ENCODE measurements at regions not wholly inside any gene's neighbourhood (a gene's known extent, or its start where the extent isn't known, plus 50 kb on each side); places are given as distances from the start of the nearest gene placed in this dataset.

GRCh38 chr5:114070093-114070722 lies 291.7 kb upstream of the KCNN2 start:
- intact Hi-C loops (cut with DNase I; ENCODE audit: low total_unique reads) = no loop called here
- WGBS, 5 donors = 70 to 78% (median 75%) methylated on average over 7 of the region's 7 CpGs

GRCh38 chr5:114089259-114089658 lies 272.6 kb upstream of the KCNN2 start:
- no peak for TF ChIP-seq POLR2AphosphoS5 (IDR thresholded peaks at IDR 0.05)
- TF ChIP-seq CTCF (IDR thresholded peaks at IDR 0.05 in 8 of 11, conservative IDR thresholded peaks at IDR 0.05 in 3 of 11) = no peak
- TF ChIP-seq POLR2A (IDR thresholded peaks at IDR 0.05) = no peak
- H3K27me3 ChIP-seq (replicated peaks in 1 of 7) = no peaks in the 10 kb centered on the region
- no peaks in the 10 kb centered on the region for H3K36me3 ChIP-seq
- H3K4me1 ChIP-seq = no peaks in the 10 kb centered on the region
- DNase-seq = no peak
- no peak overlapping the region for H3K4me3 ChIP-seq
- H3K9me3 ChIP-seq = peaks cover 0 to 27% (median 20%) of the 10 kb centered on the region in 8 donors
- 61 to 76% (median 65%) methylated on average over 4 of the region's 4 CpGs for WGBS, 5 donors
- H3K27ac ChIP-seq = no peak overlapping the region
- intact Hi-C loops (cut with DNase I; ENCODE audit: low total_unique reads) = no loop called here

More at GRCh38 chr5:114070093-114070722, 291.7 kb upstream of the KCNN2 start:
- DNase-seq = no peak
- no peaks in the 10 kb centered on the region for H3K4me1 ChIP-seq
- H3K4me3 ChIP-seq = no peak overlapping the region
- TF ChIP-seq CTCF (IDR thresholded peaks at IDR 0.05 in 8 of 11, conservative IDR thresholded peaks at IDR 0.05 in 3 of 11) (no peak), POLR2A (IDR thresholded peaks at IDR 0.05) (no peak), POLR2AphosphoS5 (IDR thresholded peaks at IDR 0.05) (no peak)
- no peaks in the 10 kb centered on the region for H3K27me3 ChIP-seq (replicated peaks in 1 of 7)
- no peaks in the 10 kb centered on the region for H3K36me3 ChIP-seq
- H3K27ac ChIP-seq = no peak overlapping the region
- H3K9me3 ChIP-seq = no peaks in the 10 kb centered on the region

GRCh38 chr5:114097570-114097969 lies 264.3 kb upstream of the KCNN2 start:
- intact Hi-C loops (cut with DNase I; ENCODE audit: low total_unique reads) = no loop called here
- 44 to 55% (median 51%) methylated on average over 2 of the region's 2 CpGs for WGBS, 5 donors
- Histone ChIP-seq H3K27me3 (replicated peaks in 1 of 7) (no peaks in the 10 kb centered on the region), H3K27ac (no peak overlapping the region), H3K4me1 (no peaks in the 10 kb centered on the region), H3K9me3 (peaks cover 0 to 10% (median 7%) of the 10 kb centered on the region in 8 donors), H3K36me3 (no peaks in the 10 kb centered on the region), H3K4me3 (no peak overlapping the region)
- TF ChIP-seq CTCF (IDR thresholded peaks at IDR 0.05 in 8 of 11, conservative IDR thresholded peaks at IDR 0.05 in 3 of 11) (no peak), POLR2A (IDR thresholded peaks at IDR 0.05) (no peak), POLR2AphosphoS5 (IDR thresholded peaks at IDR 0.05) (no peak)
- DNase-seq = no peak

GRCh38 chr5:114099161-114099560 lies 262.7 kb upstream of the KCNN2 start:
- H3K4me1 ChIP-seq = no peaks in the 10 kb centered on the region
- no peak for TF ChIP-seq POLR2A (IDR thresholded peaks at IDR 0.05)
- no peak for TF ChIP-seq POLR2AphosphoS5 (IDR thresholded peaks at IDR 0.05)
- TF ChIP-seq CTCF (IDR thresholded peaks at IDR 0.05 in 8 of 11, conservative IDR thresholded peaks at IDR 0.05 in 3 of 11) = no peak
- intact Hi-C loops (cut with DNase I; ENCODE audit: low total_unique reads) = no loop called here
- H3K4me3 ChIP-seq = no peak overlapping the region
- H3K27ac ChIP-seq = no peak overlapping the region
- no peaks in the 10 kb centered on the region for H3K36me3 ChIP-seq
- H3K9me3 ChIP-seq = no peaks in the 10 kb centered on the region
- H3K27me3 ChIP-seq (replicated peaks in 1 of 7) = no peaks in the 10 kb centered on the region
- DNase-seq = no peak
- 42 to 56% (median 52%) methylated on average over 2 of the region's 2 CpGs for WGBS, 5 donors
